ENCODE measurements at regions not wholly inside any gene's neighbourhood (a gene's known extent, or its start where the extent isn't known, plus 50 kb on each side); places are given as distances from the start of the nearest gene placed in this dataset.

- H3K23ac ChIP-seq (ENCODE audit: insufficient read length, low read depth, low read length): no peak overlapping the region
- Mint-ChIP-seq H3K27ac (no peak overlapping the region), H3K9me3 (no peaks in the 10 kb centered on the region)
Measured at GRCh38 chr14:36241183-36241582, 64.7 kb upstream of the PTCSC3 start.

More at GRCh38 chr14:36241183-36241582, 64.7 kb upstream of the PTCSC3 start:
- no peak overlapping the region for H3K27ac ChIP-seq (ENCODE audit: insufficient read length, low read depth, low read length)
- no peak overlapping the region for H3K4me2 ChIP-seq (ENCODE audit: insufficient read depth, insufficient read length, low read length)
- H3K79me1 ChIP-seq (ENCODE audit: insufficient read depth, low read depth, low read length, poor library complexity, severe bottlenecking): no peaks in the 10 kb centered on the region
- TF ChIP-seq, protein P1, sequence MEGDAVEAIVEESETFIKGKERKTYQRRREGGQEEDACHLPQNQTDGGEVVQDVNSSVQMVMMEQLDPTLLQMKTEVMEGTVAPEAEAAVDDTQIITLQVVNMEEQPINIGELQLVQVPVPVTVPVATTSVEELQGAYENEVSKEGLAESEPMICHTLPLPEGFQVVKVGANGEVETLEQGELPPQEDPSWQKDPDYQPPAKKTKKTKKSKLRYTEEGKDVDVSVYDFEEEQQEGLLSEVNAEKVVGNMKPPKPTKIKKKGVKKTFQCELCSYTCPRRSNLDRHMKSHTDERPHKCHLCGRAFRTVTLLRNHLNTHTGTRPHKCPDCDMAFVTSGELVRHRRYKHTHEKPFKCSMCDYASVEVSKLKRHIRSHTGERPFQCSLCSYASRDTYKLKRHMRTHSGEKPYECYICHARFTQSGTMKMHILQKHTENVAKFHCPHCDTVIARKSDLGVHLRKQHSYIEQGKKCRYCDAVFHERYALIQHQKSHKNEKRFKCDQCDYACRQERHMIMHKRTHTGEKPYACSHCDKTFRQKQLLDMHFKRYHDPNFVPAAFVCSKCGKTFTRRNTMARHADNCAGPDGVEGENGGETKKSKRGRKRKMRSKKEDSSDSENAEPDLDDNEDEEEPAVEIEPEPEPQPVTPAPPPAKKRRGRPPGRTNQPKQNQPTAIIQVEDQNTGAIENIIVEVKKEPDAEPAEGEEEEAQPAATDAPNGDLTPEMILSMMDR (conservative IDR thresholded peaks at IDR 0.05): peak; percentile 24; the same call in 1 of the 3 replicates
- no peak for DNase-seq
- no peak overlapping the region for H2BK20ac ChIP-seq (ENCODE audit: low read depth, low read length, poor library complexity, severe bottlenecking)
- H3K14ac ChIP-seq (ENCODE audit: insufficient read depth, low read length): no peak overlapping the region
- H3K18ac ChIP-seq (ENCODE audit: insufficient read length, low read depth, low read length): no peak overlapping the region
- no peak overlapping the region for H2BK5ac ChIP-seq (ENCODE audit: insufficient read length, low read length)
- no peak overlapping the region for H2BK120ac ChIP-seq (ENCODE audit: low read depth, low read length, poor library complexity, severe bottlenecking)
- H2AFZ ChIP-seq (ENCODE audit: low read length): no peak overlapping the region
- no peaks in the 10 kb centered on the region for H4K20me1 ChIP-seq (ENCODE audit: control insufficient read depth, insufficient read depth, insufficient read length)
- Mint-ChIP-seq H3K4me3 (no peak overlapping the region), H3K36me3 (ENCODE audit: insufficient read depth in 1 of 3, low read depth in 3 of 3) (no peaks in the 10 kb centered on the region; a peak in 1 of 7 replicates), H3K4me1 (peaks cover 38 to 42% of the 10 kb centered on the region in 2 experiments), H3K27me3 (ENCODE audit: low read depth) (no peaks in the 10 kb centered on the region)
- H4K8ac ChIP-seq (replicated peaks; ENCODE audit: insufficient read length, low read depth, low read length): no peak overlapping the region
- no peaks in the 10 kb centered on the region; the same call in 1 of the 2 replicates for H3K79me2 ChIP-seq (ENCODE audit: insufficient read depth, low read length)
- H3K23me2 ChIP-seq (ENCODE audit: insufficient read length, low read depth, low read length, poor library complexity, severe bottlenecking): no peaks in the 10 kb centered on the region
- no peak overlapping the region for H2BK15ac ChIP-seq (ENCODE audit: low read depth, low read length)
- H4K5ac ChIP-seq (ENCODE audit: insufficient read length, low read depth, low read length): no peak overlapping the region
- no peak overlapping the region for H3K9ac ChIP-seq (ENCODE audit: extremely low read depth, insufficient read length, low read length)
- no peaks in the 10 kb centered on the region for H3K9me3 ChIP-seq (ENCODE audit: control insufficient read depth, low read depth, low read length)
- no peaks in the 10 kb centered on the region; the same call in 1 of the 2 replicates for H3K4me1 ChIP-seq (ENCODE audit: insufficient read depth, low read length)
- no peak overlapping the region for H3K4ac ChIP-seq (ENCODE audit: low read depth, low read length)
- H3K27me3 ChIP-seq (ENCODE audit: insufficient read depth, low read length): no peaks in the 10 kb centered on the region
- H2AK5ac ChIP-seq (ENCODE audit: insufficient read length, low read length): no peak overlapping the region
- no peak overlapping the region for H2BK12ac ChIP-seq (ENCODE audit: insufficient read length, low read depth, low read length)
- H3T11ph ChIP-seq (ENCODE audit: low read length): no peak overlapping the region
- WGBS (ENCODE audit: extremely low coverage, insufficient read length, low lambda C conversion rate): no CpG with 5 or more reads among the region's 3 CpGs
- H4K91ac ChIP-seq (ENCODE audit: insufficient read length, low read depth, low read length): no peak overlapping the region
- no peak overlapping the region for H3K56ac ChIP-seq (ENCODE audit: insufficient read length, low read depth, low read length)

Data from H9 (cell line).